Ovary (tissue), 7 donors: ENCODE measurements at regions not wholly inside any gene's neighbourhood (a gene's known extent, or its start where the extent isn't known, plus 50 kb on each side); places are given as distances from the start of the nearest gene placed in this dataset.

Source experiments
- DNase-seq, 5 donors: peaks; one replicate each; pipeline ENCODE4 v3.0.0-alpha.2; 2019 to 2020
- H3K27ac ChIP-seq, 2 donors: fragments of 200-600 bp; one replicate each; pipeline versions ENCODE4 v1.5.1 to v1.8.0; 2019 to 2022
- H3K27me3 ChIP-seq: fragments of 200-600 bp; one replicate; pipeline ENCODE4 v1.8.0; 2022
- H3K36me3 ChIP-seq: fragments of 200-600 bp; sonication (generic); one replicate; pipeline ENCODE4 v1.5.1; 2019
- H3K4me1 ChIP-seq: one replicate; pipeline ENCODE4 v1.8.1; 2013; ENCODE audit warnings: mild to moderate bottlenecking, moderate library complexity; ENCODE audit not compliant: insufficient read depth
- H3K4me3 ChIP-seq: fragments of 200-600 bp; sonication (generic); one replicate; pipeline ENCODE4 v1.5.1; 2017
- H3K9me3 ChIP-seq, 2 donors: fragments of 200-600 bp in 1 of 2; sonication (generic) in 1 of 2; one replicate each; pipeline versions ENCODE4 v1.5.1 to v1.8.1; 2013 to 2019; ENCODE audit warnings: mild to moderate bottlenecking in 1 of 2, moderate library complexity in 1 of 2
- CTCF ChIP-seq, 3 donors: fragments of 450-650 bp in 2 of 3; fragments of 200-600 bp in 1 of 3; IDR thresholded peaks; one replicate each; pipeline versions ENCODE4 v1.5.1 to v1.8.0; 2016 to 2022; ENCODE audit warnings: antibody characterized with exemption in 3 of 3, mild to moderate bottlenecking in 1 of 3
- EP300 ChIP-seq: sonication (generic); formaldehyde crosslinking; IDR thresholded peaks from one replicate; pipeline ENCODE4 v1.6.1; 2017; ENCODE audit warnings: antibody characterized with exemption
- POLR2A ChIP-seq: fragments of 450-650 bp; IDR thresholded peaks from one replicate; pipeline ENCODE4 v1.6.1; 2017; ENCODE audit warnings: antibody characterized with exemption, mild to moderate bottlenecking, moderate library complexity
- WGBS, 3 donors: extraction: QIAGEN DNeasy Blood & Tissue Kit in 1 of 3; methylation state at CpG; one replicate each; pipeline versions ENCODE4 v1.1.5 to v1.1.7; 2013 to 2017; 5-methylcytosine and 5-hydroxymethylcytosine counted together
- intact Hi-C, 4 donors: fragments of 100-400 bp; cut with DNase I; formaldehyde crosslinking; loops; one replicate each; pipeline versions ENCODE4 v1.11.0 to v1.15.1; 2022 to 2023
- donor health status: DM: no; HTN: no; CAD: no; lungs with moderate emphysema.
- donor health status: DM: no; HTN: no; CAD: no.
- donor health status: Bipolar disorder and iron deficiency.
- donor health status: DM: no; HTN: no; CAD: no.
- donor health status: DM: yes; HTN: yes; CAD: no.

DNA sequence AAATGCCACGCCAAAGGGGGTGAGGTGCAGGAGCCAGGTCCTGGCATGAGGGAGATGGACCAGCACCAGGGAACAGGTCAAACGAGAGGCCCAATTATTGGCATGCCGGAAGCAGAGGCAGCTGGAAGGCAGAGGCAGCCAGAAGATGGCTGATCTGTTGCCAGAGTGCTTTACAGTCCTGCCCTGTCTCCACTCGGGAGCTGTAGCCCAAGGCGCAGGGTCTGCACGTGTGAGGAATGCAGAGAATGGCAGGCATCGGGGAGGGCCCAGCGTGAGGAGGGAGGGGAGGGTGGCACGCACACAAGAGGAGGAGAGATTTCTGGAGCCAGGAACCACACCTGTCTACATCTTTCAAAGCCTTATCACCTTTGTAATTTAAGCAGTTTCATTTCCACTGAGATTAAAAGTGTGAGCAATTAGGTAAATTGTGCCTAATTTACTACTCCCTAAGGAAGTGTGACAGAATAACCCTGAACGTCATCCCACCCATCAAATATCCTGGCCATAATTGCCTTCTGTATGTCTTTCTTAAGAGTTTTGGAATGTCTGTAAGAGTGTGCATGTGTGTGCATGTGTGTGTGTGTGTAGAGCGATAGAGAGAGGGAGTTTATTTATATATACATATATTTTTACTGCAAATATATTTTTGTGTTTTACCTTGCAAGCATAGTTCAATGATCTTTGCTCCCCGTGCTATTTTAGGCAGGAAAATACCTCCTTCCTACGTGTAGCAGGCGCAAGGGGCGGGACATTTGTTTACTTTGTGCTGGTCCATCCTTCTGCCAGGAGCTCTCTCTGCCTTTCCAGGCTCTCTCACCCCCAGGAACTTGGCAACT is 125.5 kb upstream of the SERBP1 start:
- no peak for TF ChIP-seq CTCF (IDR thresholded peaks at IDR 0.05)
- no peak for TF ChIP-seq POLR2A
- TF ChIP-seq EP300: no peak
- WGBS, 3 donors: 63 to 80% (median 79%) methylated on average over 15 of the region's 15 CpGs
- Histone ChIP-seq H3K27me3 (no peaks in the 10 kb centered on the region), H3K36me3 (no peaks in the 10 kb centered on the region), H3K9me3 (no peaks in the 10 kb centered on the region), H3K4me3 (no peak overlapping the region), H3K4me1 (peaks cover 4% of the 10 kb centered on the region), H3K27ac (no peak overlapping the region)
- intact Hi-C loops: no loop called here
- no peak for DNase-seq

- Histone ChIP-seq H3K4me1 (peaks cover 4% of the 10 kb centered on the region), H3K9me3 (no peaks in the 10 kb centered on the region), H3K4me3 (no peak overlapping the region), H3K36me3 (no peaks in the 10 kb centered on the region), H3K27me3 (no peaks in the 10 kb centered on the region), H3K27ac (no peak overlapping the region)
- WGBS, 3 donors: 73 to 75% (median 75%) methylated on average over 5 of the region's 5 CpGs
- no peak for DNase-seq
- TF ChIP-seq EP300 (no peak), CTCF (IDR thresholded peaks at IDR 0.05) (no peak), POLR2A (no peak)
- intact Hi-C loops: no loop called here
Measured at GRCh38 chr1:67556297-67556900, 126.2 kb upstream of the SERBP1 start.

GRCh38 chr1:67557696-67558448 is 127.1 kb upstream of the GADD45A start:
- Histone ChIP-seq H3K9me3 (no peaks in the 10 kb centered on the region), H3K27me3 (no peaks in the 10 kb centered on the region), H3K4me1 (peaks cover 4% of the 10 kb centered on the region), H3K36me3 (no peaks in the 10 kb centered on the region), H3K4me3 (no peak overlapping the region), H3K27ac (no peak overlapping the region)
- TF ChIP-seq POLR2A (no peak), CTCF (IDR thresholded peaks at IDR 0.05) (no peak), EP300 (no peak)
- 59 to 86% (median 71%) methylated on average over 11 of the region's 11 CpGs for WGBS, 3 donors
- no peak for DNase-seq
- intact Hi-C loops: no loop called here

- no peaks in the 10 kb centered on the region for H3K36me3 ChIP-seq
- intact Hi-C loops: no loop called here
- H3K27ac ChIP-seq: no peak overlapping the region
- 74 to 80% (median 77%) methylated on average over 9 of the region's 9 CpGs for WGBS, 3 donors
- peaks cover 4% of the 10 kb centered on the region for H3K4me1 ChIP-seq
- no peak for TF ChIP-seq EP300
- DNase-seq: no peak
- H3K9me3 ChIP-seq: no peaks in the 10 kb centered on the region
- no peak overlapping the region for H3K4me3 ChIP-seq
- H3K27me3 ChIP-seq: no peaks in the 10 kb centered on the region
Measured at GRCh38 chr1:67558449-67559193, 126.4 kb upstream of the GADD45A start.
